HG02943 (cell line): ENCODE measurements at regions not wholly inside any gene's neighbourhood (a gene's known extent, or its start where the extent isn't known, plus 50 kb on each side); places are given as distances from the start of the nearest gene placed in this dataset.

Source experiments
- ATAC-seq: cut with Tn5 transposase; IDR thresholded peaks from one replicate; pipeline ENCODE4 v1.9.1; 2021; ENCODE audit warnings: mild to moderate bottlenecking, low read depth, moderate library complexity; ENCODE audit not compliant: unreplicated experiment

DNA sequence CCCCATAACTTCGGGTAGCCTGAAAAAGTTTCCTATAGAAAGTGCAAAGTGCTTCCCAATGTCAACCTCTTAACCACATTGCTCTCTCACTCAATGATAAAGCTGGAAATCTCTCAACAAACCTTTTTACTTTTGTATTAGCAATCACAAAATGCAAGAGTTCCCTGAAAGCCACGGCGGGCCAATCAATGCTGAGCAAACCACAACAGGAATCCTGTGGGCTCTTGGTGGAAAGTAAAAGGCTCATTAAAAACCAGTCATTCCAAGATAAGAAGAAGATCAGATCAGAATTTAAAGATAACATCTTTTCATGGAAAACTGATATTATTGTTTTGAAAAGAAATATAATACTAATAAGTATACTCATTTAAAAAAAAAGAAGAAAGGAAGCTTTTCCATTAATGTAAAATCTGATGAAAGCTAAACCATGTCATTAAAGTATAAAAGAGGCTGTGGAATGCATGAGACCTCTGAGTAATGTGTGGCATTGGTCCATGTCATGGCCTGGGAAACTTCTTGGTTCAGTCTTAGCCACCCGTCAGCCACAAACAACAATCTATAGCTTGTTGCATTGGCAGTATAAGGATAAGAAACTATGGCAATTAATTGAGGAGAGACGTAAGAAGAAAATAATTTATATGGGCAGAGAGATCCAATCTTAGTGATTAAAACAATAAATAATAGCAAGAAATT, 1066.1 kb upstream of the SORCS1 start:
- no peak for ATAC-seq

DNA sequence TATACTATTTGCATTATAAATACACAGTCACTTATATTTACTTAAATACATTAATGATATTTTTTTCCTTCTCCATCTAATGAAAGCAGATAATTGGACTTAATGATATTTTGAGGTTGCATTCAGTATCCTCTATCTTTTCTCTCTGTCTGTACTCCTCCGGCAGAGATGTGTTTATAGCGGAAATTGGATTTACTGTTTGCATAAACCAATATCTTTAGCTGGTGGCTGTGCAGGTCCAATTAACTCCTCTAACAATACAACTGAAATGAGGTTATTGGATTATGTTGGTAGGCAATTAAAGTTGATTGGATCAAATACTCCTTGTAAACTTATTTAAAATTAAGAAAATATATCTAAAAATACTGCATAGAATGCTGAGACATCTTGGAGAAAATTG, 1044.2 kb upstream of the SORCS1 start:
- no peak for ATAC-seq

DNA sequence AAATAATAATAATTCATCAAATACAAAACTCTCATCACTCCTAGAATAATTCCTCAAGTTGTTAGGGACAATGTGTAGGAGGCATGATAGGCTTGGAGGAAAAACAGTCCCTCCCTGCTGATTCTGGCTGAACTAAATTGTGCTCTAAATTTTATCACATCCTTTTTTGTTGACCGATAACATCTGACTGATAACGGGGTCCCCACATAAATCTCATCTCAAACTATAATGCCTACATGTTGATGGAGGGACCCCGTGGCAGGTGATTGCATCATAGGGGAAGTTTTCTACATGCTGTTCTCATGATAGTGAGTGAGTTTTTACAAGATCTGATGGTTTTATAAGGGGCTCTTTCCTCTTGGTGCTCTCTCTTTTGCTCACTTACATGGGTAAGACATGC, 1043.5 kb upstream of the SORCS1 start:
- no peak for ATAC-seq

DNA sequence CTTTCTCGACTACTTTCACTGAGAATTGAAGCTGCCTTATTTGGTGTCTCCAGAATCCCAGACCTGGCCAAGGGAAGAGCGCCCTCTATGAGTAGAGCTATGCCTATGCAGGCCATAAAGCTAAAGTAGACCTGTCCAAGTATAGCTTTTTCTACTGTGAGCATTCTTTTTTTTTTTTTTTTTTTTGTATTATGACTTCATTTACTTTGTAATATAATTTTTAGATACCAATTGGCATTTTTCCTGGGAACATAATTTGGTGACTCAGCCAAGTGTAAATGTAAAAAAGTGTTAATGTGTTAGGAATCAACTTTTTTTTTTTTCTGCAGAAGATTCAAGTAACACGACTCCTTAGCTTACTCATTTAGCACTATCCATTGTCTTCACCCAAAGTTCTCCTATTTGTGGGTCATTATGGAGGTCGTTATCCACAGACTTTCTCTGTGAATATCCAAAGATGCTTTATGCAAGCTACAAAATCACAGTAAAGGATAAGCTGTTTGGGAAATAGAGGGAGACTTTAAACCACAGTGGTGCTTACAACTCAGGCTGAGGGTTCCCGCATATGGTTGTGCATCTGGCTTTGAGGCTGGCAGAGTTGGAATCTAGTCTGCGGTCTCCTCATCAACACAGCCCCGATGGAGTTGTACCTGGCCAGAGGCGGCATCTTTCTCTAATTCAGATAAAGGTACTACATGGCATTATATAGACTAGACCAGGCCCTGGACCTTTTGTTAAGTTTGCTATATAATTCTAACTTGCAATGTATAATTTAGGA, 1040.2 kb upstream of the SORCS1 start:
- ATAC-seq = no peak

DNA sequence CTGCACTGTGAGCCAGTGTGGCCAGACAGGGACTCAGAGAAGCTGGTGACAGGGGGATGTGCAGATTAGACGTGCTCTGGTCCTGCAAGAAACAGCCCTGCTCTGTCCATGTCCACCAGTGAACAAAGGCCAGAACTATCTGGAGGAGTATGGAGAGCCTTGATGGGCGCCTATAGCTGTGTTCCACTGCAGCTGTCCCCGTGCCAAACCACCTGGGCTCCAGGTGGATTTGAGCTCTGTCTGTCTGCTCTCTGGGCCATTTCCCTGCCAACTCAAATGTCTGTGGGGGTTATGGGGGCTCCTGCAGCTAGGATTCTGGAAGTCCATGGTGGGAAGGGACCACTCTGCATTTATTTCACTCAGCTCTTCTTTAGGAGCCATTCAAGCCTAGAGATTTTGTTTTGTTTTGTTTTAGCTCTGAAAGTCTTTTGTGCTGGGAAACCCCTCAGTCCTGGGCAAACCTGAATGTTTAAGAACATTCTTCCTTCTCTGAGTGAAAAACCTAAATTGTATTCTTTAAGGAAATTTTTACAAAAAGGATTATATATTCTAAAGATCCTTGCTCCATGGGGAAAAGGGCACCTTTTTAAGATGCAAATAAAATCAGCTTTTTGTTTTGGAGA, 1039.5 kb upstream of the SORCS1 start:
- ATAC-seq = no peak

DNA sequence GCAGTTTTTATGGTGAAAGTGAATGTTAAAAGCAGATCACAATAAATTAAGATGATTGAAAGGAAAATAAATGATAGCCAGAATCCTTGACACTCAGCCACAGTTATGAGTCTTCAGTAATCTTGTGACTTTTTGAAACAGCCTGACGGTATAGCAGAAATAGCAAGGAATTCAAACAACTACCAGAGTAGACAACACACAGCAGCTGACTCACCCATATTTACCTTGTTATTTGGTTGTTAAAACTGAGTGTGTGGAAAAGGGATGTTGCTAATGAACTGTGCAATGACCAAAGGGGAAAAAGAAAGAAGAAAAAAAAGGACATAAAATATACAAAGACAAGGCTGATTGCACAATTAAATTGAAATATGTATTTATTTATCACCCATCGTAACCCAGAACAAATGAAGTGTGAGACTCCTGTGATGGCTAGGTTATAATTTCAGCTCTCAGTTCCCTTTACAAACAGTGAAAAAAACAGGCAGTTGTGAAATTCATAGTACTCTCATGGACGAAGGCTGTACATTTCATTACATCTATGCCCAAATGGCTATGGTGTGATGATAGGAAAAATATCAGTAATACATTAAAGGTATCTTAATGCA, 1023.0 kb upstream of the SORCS1 start:
- no peak for ATAC-seq

DNA sequence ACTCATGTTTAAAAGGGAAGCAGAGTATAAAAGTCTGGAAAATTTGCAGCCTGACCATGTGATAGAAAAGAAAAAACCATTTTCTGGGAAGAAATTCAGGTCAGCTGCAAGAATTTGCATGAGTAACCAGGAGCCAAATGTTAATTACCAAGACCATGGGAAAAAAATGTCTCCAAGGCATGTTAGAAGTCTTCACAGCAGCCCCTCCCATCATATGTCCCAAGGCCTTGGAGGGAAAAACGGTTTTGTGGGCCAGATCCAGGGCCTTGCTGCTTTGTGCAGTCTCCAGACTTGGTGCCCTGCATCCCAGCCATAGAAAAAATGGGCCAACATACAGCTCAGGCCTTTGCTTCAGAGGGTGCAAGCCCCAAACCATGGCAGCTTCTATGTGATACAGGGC, 1019.6 kb upstream of the SORCS1 start:
- no peak for ATAC-seq

DNA sequence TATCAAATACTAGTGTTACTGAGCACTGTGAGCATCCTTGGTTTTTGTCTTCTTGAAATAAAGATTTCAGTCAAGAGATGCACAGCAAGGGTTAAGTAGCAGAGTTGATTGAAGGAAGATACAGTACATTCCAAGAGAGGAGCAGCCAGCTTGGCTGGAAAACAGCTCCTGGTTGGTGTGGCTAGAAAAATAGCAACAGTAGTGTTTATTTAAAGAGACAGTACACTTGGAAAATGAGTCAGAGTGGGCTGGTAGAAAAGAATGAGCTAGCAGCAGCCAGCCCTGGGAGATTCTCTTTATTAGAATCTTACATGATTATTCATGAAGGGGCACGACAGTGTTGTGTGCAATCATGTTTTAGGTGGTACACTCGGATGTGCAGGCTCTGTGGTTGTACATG, 1016.4 kb upstream of the SORCS1 start:
- no peak for ATAC-seq

DNA sequence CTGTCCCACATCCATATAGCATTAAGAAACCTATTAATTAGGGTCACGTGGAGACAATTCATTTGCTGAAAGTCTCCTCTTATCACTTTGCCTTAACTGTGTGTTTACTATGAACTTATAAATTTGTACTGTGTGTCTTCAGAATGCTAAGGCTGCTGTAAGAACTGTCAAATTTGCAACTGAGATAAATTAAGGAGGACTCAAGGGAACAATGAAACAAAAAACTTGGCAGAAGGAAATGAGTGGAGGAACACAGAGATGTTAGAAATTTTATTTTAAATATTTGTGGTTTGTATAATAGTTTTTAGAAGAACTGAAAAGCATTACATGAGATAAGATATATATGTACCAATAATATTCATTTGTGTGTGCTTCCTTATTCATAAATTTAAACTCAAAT, 1005.3 kb upstream of the SORCS1 start:
- ATAC-seq = no peak

DNA sequence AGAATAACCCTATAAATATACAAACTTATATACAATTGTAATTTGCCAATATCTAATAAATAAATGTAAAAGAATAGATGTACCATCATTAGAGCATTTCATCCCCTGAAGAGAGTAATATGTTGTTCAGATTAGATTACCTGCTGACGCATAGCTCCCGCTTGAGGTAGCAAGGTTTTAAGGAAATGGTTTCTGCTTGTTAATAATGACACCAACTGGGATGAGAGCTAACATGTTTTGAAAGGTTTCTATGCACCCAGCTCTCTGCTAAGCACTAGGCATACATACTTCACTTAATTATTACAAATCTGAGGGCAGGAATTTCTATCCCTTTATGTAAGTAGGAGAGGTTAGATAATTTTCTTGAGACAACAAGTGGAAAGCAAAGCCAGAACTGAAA, 1003.3 kb upstream of the SORCS1 start:
- no peak for ATAC-seq

DNA sequence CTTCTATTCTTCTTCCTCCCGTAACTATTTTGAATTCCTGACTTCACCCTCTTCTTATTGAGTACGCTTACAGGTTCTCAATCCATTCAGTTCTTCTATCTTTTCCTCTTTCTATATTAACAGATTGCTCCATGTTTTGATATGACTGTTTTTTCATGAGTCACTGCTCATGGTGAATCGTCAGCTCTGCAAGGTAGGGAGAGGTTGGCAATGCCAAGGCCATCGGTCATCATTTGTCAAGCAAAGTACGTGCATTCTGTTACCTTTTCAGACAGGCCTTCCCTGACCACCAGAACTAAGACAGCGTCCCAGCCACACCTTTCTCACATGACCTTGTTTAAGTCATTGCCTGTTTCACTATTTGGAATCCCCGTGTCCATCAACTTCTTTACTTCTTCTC, 1001.9 kb upstream of the SORCS1 start:
- no peak for ATAC-seq

DNA sequence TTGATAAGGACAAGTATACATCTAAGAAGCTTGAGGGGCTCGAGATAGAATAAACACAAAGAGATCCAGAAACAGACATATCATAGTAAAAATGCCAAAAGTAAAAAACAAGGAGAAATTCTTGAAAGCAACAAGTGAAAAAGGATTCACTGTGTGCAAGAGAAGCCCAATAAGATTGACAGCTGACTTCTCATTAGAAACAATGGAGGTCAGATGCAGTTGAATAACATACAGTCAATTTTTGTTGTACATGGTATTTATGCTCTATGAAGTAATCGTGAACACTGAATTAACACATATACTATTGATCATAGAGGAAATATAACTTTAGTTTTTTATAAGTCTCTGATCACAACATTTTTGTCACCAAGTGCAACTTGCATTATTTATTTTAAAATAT, 982.8 kb upstream of the SORCS1 start:
- no peak for ATAC-seq

DNA sequence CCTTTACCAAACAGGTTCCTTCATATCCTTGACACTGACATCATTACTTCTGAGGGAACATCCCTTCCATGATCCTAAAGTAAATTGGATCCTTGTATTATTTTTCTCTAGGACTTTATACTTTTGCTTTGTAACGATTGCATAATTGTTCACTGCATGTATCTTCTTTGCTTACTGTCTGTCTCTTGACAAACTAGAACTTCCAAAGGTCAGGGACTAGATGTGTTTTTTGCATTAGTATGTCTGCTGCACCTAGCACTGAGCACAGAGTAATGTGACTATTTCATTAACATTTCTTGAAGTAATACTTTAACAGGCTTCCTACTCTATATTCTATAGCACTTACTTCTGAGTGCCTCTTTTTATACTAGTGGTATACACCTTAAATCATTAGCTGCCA, 976.6 kb upstream of the SORCS1 start:
- no peak for ATAC-seq

DNA sequence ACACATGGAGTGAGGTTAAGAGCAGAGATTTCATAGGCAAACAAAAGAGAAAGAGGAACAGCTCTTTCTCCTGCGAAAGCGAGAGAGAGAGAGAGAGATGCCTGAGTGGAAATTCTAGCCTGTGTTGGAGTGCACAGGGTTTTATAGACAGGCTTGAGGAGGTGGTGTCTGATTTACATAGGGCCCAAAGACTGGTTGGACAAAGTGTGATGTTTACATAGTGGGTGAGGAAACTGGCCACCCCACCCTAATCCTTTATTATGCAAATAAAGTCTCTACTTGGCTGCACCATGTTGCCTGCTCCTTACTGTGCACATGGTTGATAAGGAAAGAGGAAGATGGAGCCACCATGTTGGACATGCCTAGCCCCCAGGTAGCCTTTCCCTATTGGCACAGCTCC, 967.8 kb upstream of the SORCS1 start:
- ATAC-seq = no peak

DNA sequence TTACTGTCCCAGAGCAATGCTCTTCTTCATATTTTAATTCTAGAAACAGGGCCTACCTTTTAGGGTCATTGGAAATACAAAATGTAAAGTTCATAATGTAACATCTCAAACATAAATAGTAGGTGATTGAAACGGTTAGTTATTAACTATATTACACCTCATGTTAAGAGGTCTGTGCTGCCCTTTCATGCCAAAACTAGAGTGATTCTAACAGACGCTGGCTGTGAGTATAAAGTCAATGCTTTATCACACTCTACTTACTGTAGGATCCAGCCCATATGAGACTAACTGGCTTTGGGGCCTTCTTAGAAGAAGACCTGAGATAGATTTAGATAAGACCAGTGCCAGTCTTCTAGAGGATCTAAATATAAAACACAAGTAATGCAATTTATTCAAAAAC, 966.1 kb upstream of the SORCS1 start:
- ATAC-seq = no peak

DNA sequence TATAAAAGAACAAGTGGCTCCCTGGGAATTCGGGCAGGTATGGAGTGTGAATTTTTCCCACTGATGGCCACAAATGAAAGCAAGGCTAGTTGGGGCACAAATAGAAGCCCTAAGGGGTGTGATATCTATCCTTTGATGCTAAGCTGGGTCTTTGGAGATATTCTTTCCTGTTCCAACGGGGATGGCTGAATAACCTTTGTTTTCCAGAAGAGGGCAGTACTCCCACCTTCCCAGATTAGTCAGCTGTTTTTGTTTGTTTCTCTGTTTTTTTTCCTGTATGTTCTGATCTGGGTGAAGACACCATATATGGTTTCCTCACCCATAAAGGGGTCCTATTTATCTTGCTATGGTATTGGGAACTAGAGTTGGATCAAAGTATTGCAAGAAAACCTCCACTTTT, 947.7 kb upstream of the SORCS1 start:
- no peak for ATAC-seq

DNA sequence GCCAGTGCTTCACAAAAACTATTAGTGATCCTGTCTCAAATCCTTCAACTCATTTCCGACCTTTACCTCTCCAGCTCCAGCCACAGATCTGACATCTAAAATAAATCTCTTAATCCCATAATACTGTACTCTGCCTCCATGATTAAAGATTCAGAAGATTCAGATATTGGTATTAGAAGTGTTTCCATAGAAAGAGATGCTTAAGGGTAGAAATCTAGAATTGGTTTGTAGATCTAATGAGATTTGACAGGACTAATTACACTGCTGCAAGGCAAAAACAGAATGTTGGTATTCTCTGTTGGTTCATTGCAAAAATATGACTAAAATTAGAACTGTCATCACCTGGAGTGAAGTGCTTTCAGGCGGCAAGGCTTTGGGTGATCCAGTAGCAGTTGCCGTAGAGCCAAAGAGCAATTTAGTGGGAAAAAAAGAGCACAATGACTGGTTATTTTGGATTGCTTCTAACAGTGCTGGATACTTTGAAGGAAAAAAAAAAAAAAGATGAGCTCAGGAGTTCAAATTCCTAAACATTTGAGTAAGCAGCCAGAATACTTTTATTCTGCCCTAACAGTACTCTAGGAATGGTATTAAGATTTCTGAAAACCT, 940.1 kb upstream of the SORCS1 start:
- ATAC-seq = no peak

DNA sequence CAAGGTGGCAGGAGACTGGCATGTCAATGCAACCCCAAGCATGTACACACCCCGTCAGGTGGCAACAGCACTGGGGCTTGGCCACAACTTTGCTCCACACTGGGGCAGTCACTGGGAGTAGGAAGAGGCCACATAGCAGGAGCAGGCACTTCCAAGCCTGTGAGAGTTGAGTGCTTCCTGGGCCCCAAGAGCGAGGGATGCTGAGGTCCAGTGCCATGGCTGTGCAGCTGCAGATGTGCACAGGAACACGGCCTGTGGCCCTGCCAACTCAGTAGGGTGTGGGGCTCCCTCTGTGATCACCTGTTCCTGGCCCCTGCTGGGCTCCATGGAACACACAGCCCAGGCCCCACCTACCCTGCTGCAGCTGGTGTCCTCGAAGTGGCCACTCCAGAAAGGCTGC, 932.8 kb upstream of the SORCS1 start:
- no peak for ATAC-seq

DNA sequence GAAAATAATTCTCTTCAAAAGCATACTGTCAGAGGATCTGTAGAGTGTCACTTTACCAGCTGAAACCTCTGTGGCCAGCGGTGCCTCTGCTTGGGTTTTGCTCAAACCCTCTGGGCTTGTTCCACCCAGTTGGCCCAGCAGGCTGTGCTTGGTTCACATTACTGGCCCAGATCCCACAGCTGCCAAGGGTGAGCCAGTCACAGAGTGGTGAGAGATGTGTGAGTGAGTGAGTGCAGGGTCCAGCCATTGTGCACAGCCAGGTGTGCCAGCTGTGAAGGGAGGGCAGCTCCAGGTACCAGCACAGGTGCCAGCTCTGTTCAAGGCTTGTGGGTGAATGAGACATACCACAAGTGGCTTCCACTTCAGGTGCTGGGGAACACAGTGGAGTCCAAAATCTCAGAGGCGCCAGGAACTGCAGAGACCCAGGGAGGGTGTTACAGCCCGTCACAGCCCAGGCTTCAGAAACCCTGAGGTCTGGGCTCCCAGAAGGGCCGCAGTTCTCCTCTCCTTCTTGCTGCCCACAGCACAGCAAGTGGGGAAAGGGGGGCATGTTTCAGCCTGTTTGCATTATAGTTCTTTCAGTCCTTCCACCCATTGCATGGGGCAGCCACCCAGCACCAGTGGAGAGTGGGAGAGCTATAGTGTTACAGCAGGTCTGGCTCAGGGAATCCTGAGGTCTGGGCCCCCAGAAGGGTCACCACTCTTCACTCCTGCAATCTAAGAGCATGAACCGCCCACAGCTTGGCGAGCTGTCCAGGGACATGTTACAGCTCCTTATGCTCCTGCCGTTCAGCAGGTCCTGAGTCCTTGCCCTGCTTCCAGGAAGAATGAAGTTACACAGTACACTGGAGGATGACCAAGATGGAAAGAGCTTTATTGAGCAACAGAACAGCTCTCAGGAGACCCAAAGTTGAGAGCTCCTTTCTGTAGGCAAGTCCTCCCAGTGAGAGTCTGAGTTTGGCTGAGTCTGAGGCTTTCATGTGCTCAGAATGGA, 931.7 kb upstream of the SORCS1 start:
- ATAC-seq = no peak
